Tongue (tissue), 1 donor: ENCODE measurements at regions not wholly inside any gene's neighbourhood (a gene's known extent, or its start where the extent isn't known, plus 50 kb on each side); places are given as distances from the start of the nearest gene placed in this dataset.
A peak's percentile ranks its signal among the peaks of the same experiment; 100 is the strongest.
"Not testable (repeated sequence)": the region's sequence is repeated elsewhere in the genome, so short reads cannot be mapped to it uniquely, and the experiment has no call there.

ENCODE experiments used
- DNase-seq: peaks from one replicate; pipeline ENCODE4 v3.0.0-alpha.2; 2015

DNA sequence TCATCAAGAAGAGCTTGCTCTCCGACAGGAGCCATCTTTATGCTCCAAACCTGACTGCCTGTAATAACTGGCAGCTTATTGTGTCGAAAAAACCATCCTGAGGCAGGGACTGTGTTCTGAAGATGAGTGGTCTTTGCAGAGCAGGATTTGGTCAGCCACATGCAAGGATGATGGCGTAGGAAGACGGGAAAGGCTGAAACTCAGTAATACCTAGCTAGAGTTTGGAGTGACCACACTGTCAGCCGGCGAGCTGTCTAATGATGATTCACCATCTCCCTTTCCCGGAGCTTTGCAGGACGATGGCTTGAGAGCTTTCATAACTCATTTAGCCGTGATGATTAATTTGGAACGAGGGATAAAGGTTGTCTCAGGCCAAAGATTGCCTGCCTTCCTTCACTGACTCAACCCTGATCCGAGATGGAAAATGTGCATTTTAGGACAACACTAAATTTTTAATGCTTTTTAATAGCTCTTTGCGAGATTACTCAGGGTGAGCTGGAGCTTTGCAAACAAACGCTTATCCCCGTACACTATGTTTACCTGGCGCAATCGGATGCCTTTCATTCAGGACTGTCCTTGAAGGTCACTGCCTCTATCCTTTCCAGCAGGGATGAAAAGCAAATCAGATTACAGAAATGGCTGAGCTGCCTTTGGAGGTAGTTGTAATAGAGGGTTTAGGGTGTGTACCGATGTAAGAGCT, 288.5 kb downstream of the ASMT start:
- DNase-seq, result no peak

DNA sequence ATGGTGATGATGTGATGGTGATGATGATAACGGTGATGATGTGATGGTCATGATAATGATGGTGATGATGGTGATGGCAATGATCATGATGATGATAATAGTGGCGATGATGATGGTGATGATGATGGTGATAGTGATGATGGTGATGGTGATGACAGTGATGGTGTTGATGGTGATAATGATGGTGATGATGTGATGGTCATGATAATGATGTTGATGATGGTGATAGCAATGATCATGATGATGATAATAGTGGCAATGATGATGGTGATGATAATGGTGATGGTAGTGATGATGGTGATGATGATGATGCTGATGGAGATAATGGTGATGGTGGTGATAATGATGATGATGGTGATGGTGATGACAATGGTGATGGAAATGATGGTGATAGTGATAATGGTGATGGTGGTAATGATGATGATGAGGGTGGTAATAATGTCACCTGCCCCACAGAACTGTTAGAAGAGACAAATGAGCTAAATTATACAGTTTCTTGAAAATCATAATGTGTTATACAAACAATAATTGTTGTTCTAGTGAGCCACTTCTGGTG, 289.9 kb downstream of the ASMT start:
- no peak for DNase-seq

DNA sequence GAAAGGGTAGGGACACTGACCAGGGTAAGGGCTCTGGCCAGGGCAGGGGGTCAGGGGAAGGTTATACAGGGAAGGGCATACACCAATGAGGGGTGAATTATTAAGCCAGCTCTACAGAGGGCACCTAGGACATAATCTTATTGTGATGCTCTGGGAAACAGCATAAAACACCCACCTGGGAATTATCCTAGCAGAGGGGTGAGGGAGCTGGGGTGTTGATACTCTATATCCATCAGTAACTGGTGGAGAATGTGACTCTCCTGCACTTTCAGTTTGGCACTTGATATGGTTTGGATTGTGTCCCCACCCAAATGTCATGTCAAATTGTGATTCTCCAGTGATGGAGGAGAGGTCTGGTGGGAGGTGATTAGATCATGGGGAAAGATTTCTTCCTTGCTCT, 291.2 kb downstream of the ASMT start:
- DNase-seq, result no peak

DNA sequence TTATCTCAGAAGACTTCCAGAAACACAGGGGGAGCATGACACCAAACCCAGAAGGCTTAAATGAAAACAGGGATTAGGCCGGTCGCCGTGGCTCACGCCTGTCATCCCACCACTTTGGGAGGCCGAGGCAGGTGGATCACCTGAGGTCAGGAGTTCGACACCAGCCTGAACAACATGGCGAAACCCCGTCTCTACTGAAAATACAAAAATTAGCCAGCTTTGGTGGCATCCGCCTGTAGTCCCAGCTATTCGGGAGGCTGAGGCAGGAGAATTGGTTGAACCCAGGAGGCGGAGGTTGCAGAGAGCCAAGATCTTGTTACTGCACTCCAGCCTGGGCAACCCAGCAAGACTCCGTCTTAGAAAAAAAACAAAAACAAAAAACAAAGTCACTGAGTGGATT, 294.1 kb downstream of the ASMT start:
- DNase-seq, result not testable (repeated sequence)

DNA sequence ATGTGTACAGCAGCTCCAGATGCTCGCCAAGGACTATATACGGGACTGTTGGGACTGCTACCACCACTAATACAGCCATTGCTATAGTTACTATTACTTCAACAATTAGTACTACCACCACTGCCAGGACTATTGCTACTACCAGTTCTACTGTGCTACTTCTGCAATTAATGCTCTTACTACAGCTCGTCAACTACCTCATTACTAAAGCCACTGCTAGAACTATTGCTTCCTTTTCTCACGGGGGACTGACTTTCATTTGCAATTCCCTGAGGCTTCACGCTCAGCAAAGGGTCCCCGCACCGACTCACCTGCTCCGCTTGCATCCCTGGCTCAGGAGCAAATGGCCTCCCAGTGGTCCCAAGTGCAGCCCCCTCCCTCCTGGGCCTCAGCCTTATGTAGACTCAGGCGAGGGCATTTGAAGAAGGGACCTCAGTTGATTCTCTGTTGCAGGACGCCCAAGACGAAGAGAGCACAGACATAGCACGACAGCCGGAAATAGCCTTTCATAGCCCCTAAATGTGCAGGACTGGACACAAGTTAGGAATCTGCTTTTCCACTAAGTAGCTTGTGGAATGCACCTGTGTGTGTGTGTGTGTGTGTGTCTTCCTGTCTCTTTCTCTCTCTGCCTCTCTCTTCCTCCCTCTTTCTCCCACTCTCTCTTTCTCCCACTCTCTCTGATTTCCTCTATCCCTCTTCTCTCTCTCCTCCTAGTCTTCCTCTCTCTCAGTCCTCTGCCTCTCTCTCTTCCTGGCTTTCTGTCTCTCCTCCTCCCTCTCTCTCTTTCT, 294.8 kb downstream of the ASMT start:
- DNase-seq, result no peak

DNA sequence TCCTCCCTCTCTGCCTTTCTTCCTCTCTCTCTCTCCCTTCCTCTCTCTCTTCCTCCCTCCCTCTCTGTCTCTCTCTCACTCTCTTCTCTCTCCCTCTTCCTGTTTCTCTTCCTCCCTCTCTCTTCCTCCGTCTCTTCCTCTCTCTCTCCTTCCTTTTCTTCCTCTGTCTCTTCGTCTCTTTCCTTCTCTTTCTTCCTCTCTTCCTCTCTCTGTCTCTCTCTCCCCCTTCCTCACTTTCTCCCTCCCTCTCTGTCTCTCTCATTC, 295.3 kb downstream of the ASMT start:
- DNase-seq, result no peak

DNA sequence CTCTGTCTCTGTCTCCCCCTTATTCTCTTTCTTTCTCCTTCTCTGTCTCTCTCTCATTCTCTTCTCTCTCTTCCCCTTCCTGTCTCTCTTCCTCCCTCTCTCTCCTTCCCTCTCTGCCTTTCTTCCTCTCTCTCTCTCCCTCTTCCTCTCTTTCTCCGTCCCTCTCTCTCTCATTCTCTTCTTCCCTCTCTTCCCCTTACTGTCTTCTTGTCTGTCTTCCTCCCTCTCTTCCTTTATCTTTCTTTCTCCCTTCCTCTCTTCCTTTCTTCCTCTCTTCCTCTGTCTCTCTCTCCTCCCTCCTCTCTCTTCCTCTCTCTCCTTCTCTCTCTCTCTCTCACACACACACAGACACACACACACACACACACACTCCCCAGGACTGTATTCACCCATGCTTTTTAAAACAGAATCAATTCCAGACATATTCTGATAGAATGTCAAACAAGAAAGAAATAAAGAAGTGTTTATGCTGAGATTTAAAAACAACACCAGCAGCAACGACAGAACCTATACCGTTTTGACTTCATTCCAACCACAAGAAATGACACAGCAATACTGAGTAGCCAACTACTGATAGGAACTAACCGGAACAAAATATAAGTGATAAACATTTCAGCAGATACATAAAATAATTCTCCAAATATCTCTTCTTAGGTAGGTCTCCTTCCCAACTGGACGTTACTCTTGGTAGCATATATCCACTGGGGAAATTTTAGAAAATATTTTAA, 296.7 kb downstream of the ASMT start:
- no peak for DNase-seq

DNA sequence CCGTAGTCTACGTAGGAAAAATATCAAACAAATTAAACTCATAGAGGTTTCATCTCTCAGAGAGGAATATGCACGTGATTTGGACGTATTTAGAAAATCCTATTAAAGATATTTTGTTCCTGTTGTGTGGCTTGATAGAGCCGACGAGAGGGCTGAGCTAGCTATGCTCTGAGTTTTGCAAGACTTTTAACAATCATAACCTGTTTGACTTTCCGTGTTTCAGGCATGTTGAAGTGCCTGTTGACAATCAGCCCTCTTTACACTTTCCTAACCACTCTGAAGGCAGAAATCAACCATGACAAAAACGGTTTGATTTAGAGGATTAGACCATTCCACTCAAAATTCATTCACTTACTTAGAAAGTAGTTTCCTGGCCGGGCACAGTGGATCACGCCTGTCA, 297.3 kb downstream of the ASMT start:
- DNase-seq, result no peak

DNA sequence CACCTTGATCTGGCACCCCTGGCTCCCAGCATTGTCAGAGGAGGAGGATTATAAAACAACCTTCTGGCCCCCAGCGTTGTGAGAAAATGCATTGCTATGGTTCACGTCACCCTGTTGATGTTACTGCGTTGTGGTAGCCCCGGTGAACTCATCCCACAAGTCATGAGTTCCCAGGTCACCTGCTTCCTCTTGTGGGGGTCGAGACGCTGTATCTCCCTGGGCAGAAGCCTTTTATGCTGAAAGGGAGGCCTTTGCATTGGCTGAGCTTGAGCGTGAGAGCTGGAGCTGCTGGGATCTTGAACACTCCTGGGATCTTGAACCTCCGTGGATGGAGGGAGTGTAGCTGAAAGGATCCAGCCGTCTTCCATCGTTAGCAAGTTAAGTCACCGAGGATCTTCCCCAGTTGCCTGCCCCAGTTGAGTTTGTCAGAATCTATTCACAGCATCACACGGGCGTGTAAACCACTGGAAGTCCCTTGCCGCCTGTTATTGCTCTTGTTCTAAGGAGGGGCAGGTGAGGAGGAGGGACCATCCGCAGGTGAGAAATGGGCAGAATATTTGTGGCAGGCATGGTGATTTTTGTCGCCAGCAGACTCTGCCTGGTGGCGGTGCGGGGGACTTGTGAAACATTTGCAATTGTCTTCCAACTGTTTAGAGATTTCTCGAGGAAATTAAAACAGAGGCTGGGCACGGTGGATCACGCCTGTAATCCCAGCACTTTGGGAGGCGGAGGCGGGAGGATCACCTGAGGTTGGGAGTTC, 299.9 kb downstream of the ASMT start:
- no peak for DNase-seq

DNA sequence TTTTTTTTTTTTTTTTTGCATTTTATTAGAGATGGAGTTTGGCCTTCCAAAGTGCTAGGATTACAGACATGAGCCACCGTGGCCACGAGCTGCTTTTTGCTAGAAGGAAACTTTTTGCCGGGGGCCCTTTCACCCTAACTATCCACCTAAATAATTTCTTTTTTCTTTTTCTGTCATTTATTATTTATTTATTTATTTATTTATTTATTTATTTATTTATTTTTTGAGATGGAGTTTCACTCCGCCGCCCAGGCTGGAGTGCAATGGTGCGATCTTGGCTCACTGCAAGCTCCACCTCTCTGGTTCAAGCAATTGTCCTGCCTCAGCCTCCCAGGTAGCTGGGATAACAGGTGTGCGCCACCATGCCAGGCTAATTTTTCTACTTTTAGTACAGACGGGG, 303.9 kb downstream of the ASMT start:
- DNase-seq, result no peak

DNA sequence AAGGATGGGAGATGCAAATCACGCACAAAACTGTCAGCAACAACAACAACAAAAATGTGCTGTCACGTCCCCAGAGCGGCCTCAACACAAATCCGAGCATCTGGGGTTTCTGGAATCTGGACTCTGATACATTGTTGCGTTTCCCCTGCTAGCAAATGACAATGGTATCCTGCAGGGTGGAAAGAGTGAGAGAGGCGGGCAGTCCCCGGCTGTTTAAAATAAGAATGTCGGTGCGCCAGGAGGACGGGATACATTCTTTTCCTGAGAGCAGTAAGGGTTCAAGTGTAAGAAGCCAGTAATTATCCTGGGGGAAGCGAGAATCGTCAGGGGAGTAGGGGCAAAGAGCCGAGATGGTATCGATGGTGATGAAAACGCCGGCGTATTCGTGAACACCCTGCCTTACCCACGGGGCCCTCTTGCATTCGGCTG, 310.2 kb downstream of the ASMT start:
- peak; percentile 22 for DNase-seq

DNA sequence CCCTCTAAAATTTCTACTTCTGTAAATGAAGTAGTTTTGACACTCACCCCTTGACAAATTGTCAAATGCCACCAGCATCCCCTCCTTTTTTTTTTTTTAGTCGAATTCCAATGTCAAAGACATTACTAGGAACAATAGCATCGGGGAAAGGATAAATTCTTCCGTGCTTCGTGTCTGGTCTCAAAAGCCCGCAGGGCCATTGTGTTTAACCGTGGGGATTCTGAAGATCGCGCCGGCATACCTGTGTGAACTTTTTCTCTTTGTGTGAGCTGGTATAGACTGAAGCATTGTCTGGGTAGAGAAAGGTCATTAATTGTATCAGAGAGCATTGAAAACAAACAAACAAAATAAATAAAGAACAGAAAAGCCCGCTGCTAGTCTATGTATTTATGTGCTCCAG, 313.9 kb downstream of the ASMT start:
- DNase-seq, result no peak

DNA sequence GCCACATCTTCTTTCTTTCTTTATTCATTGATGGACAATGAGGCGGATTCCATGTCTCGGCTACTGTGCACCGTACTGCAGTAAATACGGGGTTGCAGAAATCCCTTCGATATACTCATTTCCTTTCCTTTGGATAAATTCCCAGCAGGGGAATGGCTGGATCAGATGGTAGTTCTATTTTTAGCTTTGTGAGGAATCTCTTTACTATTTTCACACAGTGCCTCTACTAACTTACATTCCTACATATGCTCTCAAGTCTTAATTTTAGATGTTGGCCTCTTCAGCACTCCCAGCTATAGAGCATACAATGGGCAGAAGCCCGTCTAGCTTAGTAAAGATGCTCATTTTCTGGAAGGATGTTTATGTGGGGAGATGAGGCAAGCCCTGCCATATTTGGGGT, 317.4 kb downstream of the ASMT start:
- peak; percentile 64 for DNase-seq

DNA sequence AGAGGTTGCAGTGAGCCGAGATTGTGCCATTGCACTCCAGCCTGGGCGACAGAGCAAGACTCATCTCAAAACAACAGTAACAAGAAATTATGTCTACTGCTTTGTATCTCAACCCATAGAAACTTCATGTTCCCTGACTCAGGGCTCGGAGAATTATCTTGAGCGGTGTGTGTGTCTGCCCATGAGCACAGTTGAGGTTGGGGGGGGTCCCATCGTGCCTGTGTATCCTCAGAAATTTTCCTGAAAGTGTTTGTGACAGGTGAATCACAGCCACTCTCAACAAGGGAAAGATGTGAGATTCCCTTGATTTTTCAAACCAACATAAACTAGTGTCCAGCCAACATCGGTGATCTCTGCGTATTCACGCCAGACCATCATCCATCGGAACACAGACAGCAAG, 319.1 kb downstream of the ASMT start:
- DNase-seq, result no peak

DNA sequence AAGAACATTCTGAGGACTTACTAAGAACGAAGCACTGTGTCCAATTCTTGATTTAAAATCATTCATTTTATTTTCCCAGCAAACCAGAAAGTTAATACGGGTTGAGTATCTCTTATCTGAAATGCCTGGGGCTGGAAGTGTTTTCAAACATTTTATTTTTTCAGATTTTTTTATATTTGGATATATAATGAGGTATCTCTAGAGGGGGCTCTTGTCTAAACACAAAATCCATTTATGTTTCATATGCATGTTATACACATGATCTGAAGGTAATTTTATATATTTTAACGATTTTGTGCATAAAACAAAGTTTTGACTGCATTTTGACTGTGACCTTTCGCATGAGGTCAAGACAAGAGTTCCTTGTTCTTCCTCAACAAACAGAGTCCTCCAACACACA, 320.9 kb downstream of the ASMT start:
- DNase-seq, result no peak

DNA sequence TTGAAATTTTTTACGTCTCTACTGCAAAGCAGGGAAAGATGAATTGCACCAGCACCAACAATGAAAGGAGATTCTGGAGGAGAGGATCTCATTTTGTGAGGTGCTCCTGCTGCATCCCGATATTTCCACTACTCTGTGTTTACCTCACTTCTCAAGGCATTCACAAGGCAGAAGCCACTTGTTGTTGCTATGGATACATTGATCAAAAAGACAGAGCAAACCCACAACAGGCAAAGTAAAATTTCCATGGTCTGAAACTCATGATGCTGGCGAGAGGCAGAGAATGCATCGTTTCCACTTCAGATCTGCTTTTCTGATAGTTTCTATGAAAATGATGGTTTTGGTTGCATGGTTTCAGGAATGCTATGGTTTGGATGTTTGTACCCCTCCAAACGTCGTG, 323.3 kb downstream of the ASMT start:
- no peak for DNase-seq

DNA sequence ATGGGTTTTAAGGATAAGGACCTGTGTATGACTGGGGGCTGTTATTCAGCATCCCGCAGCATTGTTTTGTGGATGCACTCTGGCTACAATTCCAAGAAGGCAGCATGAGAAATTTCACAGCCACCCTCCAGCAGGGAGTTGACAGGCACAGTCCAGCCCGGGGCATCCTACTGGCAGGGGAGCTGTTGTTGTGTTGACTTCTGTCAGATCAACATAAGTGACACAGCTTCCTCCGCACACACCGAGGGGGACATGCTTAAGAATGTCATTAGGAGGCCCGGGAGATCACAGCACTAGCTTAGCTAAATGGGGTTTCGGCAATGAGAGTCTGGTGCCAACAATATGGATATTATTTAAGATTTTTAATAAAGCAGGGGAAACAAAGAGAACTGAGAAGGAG, 326.5 kb downstream of the ASMT start:
- DNase-seq, result no peak

DNA sequence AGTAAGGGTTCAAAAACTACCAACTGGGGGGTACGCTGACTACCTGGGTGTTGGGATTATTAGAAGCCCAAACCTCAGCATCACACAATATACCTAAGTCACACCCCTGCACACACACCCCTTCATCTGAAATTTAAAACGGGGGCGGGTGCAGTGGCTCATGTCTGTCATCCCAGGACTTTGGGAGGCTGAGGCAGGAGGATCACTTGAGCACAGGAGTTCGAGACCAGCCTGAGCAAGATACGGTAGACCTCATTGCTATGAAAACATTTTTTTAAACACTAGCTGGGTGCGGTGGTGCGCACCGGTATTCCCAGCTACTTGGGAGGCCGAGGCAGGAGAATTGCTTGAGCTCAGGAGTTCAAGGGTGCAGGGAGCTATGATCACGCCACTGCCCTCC, 331.0 kb downstream of the ASMT start:
- DNase-seq, result no peak

DNA sequence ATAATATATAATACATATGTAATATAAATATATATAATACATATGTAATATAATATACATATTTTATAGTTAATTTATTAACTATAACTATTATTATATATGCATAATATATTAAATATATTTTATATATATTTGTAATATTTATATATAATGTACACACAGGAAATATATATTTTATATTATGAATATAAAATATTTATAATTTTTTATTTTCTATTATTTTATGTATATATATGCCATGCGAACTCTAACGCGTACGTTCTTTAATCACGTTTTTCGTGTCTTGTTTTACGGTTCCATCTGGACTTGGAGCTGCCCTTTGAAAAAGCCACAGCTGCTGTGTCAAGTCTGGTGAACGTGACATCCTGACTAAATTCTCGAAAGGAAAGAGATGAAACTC, 332.1 kb downstream of the ASMT start:
- no peak for DNase-seq
